NCI-H524 (cell line): ENCODE measurements at regions not wholly inside any gene's neighbourhood (a gene's known extent, or its start where the extent isn't known, plus 50 kb on each side); places are given as distances from the start of the nearest gene placed in this dataset.
A peak's percentile ranks its signal among the peaks of the same experiment; 100 is the strongest.

Experiments
- DNase-seq, 2 experiments: peaks; one replicate each; lab custom pipeline; 2025; lab: John Stamatoyannopoulos, UW

DNA sequence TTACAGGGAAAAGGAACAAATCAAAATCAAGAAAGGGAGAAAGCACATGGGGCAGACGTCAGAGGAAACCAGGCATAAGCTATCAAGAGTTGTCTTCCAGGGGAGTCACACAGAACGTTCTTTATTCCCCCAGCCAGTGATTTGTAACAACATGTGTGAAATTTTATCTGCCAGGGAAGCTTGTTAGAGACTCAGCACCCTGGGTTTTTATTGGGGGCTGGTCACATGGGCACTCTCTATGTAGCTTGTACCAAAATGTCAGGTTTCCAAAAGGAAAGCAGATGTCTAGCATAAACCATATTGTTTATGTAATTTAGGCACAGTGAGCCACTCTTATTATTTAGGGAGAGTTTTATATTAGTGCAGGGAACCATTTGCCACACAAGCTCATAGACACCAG, 440.4 kb upstream of the DCN start:
- peak in 1 of 2 experiments; percentile 2 for DNase-seq

DNA sequence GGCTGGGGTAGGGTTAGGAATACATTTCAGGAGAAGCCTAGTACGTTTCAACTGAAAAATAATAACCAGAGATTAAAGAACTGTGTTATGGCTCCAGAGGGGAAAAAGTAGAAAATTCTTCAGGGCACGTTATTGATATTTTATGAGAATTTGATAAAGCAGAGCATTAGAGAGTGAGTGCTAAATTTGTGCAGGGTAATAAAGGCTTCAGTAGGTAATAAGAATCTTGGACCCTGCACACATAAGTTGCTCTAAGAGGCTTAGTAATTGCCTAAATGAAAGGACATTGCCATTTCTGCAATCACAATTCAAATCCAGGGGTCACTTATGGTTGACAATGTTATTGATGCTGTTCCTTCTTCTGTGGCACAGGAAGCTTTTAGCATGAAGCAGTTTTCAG, 439.4 kb upstream of the DCN start:
- no peak for DNase-seq

DNA sequence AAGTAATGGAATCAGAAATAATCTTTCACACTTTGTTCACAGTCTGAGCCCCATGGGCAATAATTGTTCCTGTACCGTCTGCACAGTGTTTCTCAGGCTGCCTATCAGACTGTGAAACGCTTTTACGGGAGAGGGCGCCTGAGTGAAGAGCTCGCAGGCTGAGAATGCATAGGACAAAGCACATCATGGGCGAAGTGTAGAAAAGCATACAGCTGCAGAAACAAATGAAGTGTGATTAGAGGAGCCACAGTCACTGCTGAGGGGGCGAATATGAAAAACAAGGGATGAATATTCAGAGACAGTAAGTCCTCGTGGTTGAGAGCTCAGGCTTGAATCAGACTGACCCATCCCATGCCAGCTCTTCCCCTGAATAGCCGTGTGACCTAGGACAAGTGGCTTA, 438.4 kb upstream of the DCN start:
- DNase-seq: peak; percentile 39 to 55

DNA sequence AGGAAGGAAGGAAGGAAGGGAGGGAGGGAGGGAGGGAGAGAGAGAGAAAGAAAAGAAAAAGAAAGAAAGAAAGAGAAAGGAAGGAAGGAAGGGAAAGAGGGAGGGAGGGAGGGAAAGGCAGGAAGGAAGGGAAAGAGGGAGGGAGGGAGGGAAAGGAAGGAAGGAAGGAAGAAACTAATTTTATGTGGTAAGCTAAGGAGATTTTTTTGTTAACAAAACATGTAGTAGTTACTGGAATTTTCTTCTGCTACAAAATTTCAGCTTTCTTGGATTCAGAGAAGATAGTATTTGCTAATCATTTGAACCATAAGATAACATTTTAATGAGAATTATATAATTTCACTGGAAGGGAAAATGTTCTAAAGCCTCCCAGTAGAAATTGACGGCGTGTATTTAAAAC, 437.8 kb upstream of the DCN start:
- no peak for DNase-seq

DNA sequence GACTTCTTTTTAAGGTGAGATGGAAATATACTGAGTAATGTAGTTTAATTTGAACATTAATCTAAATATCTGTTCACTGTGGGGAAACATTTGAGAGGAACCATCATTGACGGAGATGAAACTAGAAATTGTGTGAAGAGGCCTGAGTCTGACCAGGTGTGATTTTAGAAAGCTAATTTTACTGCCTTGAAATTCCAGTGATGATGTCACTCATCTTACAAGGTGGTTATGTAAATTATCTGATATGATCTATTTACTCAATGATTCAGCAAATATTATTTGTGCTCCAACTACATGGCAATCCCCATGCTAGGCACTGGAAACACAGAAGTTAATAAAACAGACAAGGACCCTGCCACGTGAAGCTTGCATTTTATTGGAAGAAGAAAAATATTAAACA, 435.7 kb upstream of the DCN start:
- no peak for DNase-seq

DNA sequence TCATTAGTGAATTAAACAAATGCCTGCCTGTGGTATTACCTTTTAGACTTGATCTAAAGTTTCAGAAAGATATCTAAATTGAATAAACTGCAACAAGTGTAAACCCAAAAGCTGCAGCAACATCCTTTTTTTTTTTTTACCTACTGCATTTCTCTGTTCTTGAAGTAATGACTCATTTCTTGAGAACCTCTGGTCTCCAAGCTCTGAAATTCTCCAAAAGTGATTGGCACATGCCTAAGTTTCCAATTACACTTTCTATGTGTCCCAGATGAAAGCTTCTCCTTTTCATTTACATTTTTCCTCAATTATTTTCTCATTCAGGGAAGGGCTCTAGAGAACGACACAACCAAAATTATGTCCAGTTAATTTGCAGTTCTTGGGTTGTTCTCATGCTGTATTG, 435.2 kb upstream of the DCN start:
- no peak for DNase-seq

DNA sequence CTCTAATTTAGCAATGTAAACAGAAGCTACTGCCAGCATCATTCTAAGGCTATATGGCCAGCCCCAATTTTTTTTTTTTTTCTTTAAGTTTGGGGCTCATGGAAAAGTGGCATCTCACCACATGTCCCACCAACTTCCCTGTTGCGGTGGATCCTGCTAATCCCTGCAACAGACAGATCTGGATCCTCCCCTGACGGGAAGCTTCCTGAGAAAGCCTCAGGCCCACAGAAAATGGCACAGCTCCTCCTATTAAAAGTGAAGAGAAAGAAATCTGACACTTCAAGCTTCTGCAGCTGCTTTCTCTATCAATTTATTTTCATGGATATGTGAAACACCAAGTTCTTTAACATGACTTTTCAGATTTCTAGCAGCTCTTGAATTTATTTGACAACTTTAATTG, 433.8 kb upstream of the DCN start:
- no peak for DNase-seq

DNA sequence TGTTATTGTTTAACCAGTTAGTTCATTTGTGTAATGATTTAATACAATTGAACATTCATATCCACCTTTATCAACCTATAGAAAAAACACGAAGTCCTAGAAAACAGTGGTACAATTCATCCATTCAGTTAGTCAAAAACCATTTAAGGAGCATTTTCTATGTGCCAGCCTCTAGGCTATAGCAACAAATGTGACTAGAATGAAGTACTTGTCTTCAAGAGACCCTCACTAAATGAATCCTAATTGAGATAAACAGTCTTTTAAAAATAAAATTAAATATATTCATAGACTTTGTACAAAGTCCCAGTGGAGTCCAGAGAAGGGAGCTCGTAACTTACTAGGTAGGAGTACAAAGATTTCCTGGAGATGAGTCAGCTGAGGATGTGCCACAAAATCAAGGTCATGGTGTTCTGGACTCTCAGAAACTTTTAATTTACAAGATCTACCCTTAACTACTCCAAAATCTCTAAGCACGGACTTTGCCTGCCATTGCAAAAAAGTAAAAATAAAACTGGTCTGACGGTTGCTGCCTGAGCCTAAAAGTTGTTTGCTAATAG, 430.7 kb upstream of the DCN start:
- DNase-seq: no peak

DNA sequence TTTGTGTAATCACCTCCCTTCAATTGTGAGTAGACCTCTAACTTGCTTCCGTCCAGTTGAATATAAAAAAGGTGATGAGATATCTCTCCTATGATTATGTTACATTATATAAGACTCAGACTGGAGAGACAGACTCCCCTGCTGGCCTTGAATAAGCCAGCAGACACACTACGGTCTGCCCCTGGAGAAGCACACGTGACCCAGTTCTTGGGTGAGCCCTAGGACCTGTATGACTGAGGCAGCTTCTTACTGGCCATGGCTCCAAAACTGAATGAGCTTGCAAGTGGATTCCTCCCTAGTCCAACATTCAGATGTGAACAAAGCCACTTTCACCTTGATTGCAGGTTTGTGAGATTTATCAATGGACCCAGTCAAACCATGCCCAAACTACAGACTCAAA, 427.9 kb upstream of the DCN start:
- DNase-seq: no peak

DNA sequence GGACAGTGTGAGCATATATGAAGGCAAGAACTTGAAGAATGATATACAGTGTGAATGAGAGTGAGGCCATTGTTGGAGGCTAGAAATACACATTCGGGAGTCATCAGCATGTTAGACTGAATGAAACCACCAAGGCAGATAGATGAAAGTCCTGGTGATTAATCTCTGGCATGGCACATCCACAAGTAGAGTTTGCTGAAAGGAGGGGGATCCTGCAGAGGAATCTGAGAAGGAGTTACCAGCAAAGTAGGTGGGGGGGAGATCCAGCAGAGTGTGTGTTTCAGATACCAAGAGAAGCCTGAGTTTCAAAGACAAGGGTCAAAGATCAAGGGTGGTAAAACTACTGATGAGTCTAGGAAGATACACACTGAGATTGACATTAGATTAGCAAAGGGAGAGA, 426.7 kb upstream of the DCN start:
- DNase-seq: no peak

DNA sequence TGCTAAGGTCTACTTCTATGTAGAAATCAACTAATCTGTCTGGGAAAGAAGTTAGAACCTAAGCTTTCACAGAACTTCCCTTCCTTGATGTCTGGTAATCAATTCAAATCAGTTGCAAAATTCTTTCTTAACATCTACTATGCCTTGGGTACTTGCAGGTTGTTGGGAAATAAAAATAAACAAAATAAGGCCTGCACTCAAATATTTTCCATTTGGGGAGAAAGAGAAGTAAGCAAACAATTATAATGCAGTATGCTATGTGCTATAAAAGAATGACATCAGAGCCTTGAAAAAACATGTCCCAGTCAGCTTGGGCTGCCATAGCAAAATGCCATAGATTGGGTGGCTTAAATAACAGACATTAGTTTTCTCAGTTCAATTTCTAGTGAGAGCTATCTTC, 425.9 kb upstream of the DCN start:
- no peak for DNase-seq

DNA sequence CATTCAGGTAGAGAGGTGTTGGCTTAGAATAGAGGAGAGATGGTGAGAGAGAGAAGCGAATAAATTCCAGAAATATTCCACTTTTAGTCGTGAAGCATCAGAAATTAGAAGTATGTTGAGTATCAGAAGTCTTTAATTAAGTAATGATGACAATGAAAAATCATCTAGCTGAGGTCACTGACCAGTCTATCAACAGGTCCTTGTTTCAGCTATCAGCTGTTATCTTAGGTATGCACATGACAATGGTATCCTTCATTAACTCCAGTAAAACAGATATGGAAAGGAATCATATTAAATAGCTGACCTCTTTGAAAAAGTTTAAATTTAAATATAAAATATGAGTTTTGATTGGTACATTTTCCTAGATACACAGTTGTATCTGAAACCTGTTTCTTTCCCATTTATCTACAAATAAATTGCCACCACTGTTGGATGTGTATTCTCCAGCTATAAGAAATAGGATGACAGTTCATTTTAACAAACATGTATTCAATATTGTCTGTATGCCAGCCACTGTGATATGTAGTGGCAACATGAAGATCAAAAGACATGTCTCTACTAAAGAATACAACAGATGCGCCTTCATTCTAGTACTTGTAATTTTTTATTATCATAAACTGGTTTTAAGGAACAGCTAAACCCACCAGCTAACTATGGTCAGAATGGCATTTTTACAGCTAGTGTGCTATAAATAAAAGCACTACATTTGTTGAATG, 424.2 kb upstream of the DCN start:
- no peak for DNase-seq

DNA sequence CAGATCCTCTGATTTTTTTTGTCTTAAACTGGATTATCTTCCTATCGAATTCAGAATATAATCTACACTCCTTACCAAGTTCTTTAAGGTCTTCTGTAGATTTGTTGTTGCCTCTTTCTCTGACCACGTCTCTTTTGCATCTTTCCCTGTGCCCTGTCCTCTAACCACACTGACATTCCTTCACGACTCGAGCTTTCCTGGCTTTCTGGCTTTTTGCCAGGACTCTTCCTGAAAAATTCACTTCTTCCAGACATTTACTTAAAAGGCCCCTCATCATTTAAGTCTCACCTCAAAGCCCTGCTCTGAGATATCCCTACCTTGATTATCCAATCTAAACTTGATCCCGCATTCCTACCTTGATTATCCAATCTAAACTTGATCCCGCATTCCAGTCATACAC, 422.3 kb upstream of the DCN start:
- no peak for DNase-seq

DNA sequence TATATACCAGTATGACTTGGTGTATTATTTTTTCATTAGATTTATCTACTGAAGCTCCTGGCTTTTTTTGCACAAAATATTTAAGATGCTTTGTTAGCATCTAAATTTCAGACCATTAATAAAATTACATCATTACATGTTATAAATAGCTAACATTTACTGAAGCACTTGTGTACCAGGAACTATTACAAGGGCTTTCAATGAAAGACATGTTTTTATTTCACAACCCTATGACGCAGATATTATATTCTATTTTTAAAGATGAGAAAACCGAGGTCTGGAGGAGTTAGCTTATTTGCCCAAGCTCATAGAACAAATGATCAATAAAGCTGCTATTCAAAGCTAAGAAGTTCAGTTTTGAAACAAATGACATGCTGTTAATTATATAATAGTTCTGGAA, 420.4 kb upstream of the DCN start:
- DNase-seq: no peak

DNA sequence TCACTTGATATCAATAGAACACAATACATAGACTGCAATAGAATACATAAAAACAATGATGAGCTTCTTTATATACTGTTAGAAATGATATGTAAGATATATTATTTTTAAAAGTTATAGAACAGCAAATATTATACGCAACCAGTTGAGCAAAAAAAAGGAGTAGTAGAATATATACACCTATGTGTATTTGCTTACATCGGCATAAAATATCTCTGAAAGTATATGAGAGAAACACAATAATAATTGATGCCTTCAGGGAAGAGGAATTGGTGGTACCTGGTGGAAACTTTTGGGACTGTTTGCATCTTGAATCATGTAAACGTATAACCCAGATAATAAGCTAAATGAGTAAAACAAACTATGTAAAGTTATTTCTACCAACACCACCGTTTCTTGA, 418.4 kb upstream of the DCN start:
- DNase-seq: no peak

DNA sequence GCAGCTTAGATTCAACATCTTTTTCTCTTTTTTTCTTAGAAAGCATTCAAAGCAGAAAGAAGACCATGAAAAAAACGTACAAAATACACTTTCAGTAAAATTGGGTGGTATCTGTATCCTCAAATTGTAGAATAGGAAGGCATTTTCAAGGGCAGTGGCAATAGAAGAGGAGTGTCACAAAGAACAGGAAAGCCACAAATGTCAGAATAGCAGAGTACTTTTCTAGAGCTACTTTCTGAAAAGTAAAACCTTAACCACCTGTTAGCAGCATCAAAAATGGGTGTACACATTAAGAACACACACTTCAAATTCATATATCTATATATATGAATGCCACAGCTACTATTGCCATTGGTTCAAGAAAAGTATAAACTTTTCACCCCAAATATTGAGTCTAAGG, 412.1 kb upstream of the DCN start:
- no peak for DNase-seq

DNA sequence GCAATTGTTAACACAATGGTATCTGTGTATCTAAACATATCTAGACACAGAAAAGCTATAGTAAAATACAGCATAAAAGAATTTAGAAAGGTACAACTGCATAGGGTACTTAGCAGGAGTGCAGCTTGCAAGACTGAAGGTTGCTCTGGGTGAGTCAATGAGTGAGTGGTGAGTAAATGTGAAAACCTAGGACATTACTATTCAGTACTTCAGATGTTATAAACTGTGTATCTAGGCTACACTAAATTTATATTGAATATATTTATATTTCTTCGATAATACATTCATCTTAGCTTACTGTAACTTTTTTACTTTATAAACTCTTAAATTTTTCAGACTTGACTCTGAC, 409.0 kb upstream of the DCN start:
- DNase-seq: no peak

DNA sequence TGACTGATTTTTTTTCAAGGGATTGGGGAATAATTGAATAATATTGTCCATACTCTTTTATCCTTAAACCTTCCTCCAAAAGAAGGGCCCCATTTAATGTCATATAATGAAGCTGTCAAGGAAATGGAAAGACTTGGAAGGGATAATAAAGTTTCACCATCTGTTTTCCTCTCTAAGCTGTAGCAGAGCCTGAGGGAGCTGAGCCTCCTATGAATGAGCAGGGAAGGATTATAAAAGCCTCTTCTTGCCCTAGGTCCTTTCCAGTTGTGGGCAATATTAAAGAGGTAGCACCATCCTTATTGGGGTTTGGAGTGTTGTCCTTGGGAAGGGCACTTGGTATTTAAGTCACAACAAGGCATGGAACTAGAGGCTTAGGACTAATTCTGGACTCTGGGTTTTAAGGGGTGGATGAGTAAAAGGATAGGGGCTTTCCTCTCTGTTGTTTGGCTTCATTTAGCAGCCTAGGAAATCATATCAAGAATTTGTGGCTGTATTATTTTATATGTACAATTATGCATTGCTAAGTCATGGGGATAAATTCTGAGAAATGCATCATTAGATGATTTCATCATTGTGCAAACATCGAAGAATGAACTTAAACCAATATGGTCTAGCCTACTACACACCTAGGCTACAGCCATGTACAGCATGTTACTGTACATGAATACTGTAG, 408.5 kb upstream of the DCN start:
- peak; percentile 70 to 89 for DNase-seq

DNA sequence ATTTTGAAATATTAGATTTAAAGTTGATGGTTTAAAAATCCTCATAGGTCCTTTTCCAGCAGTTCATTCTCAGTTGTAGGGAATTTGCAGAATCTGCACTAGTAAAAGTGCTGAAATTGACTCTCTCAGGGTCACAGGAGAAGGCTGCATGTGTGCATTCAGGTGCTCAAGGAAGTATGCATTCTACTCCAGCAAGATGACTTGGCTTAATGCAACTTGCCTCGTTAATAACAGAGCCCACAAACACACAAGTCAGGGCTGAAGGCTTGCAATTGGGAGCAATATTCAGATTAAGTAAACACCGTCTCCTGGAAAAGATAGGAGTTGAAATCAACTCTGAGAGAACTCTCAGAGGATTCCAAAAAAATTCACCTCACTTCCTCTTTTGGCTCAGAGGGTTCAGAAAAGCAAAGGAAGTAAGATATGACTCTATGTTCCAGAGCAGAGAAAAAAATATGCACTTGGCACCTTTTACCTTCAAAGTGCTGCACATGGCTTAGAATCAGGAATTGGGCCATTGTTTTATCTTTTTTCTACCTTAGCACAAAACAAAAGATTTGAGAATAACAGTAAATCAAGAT, 406.3 kb upstream of the DCN start:
- DNase-seq: no peak

DNA sequence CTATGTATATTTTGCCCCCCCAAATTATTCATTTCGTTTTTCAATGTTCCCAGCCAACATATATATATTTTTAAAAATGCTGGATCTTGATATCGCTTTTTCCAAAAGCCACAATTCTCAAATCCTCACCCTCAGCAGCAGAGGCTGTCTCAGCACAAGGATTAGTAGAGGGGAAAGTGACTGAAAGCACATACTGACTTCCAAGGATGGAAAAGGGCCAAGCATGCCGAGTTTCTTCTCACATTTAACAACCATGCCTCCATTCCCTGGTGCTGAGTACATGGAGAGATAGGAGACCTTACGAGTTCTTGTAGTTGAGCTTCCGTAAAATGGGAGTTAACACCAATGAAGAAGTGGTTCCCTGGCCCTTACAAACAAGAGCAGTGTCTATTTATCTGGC, 403.4 kb upstream of the DCN start:
- DNase-seq: no peak

DNA sequence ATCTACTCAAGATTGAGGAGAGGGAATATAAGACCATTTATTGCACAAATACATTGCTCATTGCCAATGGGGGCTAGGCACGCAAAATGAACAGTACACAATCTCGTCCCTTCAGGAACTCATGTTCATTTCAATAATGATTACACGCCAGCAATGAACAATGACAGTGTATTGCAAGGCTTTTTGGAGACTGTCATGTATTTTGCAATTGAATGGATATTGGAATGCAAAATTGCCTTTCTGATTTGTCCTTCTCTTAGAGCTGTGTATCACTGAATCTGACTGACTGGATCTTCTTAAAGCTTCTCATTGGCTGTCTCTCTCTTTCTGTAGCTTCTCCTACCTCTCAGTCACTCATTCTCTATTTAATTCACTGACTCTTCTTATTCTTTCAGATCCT, 400.2 kb upstream of the DCN start:
- DNase-seq: no peak

DNA sequence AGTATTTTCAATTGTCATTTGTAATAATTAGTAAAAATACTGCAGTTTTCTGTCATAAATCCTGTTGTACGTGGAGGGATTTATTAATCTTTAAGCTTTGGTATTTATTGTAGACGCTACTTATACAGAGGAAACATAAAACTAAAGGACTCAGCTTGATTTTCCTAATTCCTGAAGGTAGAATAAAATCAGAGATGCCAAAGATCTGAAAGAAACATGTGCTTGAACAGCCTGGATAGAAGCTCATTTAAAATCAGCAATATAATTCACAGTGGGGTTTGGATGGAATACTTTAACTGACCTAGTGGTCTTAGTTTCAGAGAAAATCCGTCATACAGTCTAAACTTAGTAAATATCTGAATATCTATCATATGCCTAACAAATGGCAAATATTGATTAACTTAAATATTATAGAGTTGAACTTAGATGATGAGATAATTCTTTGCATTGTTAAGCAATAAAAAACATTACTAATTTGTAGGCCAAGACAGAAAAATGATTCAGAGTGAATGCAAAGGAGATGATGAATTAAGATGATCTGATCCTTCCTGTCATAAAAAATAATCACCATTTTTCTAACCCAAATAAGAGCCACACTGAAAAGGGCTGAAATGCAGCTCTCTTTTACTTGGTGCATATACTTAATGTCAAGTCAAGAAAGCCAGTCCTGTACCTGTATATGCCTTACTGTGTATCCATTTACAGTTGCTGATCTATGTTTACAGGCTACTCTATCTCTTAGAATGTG, 397.1 kb upstream of the DCN start:
- DNase-seq: no peak
